ENCODE measurements at regions not wholly inside any gene's neighbourhood (a gene's known extent, or its start where the extent isn't known, plus 50 kb on each side); places are given as distances from the start of the nearest gene placed in this dataset.
A peak's percentile ranks its signal among the peaks of the same experiment; 100 is the strongest.

DNA sequence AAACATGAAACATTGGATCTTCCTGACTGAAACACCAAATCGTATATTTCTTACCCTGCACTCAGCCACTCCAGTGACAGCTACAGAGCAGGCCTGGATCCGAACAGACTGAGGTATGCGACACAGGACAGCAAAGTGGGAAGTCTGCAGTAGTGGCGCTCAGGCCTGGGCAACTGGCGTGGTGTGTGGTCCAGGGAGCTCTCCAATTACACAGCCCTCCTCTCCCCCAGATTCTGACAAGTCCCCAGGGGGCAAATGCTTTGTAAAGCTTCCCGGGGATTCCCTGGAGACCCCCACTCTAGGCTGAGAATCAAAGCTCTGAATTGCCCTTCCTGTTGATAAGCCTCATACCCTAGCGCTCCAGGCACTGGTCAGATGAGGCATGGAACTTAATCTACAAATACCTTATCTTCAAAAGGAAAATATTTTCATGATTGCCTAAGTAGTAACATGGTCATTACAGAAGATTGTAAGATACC lies 104.8 kb upstream of the ERCC6L2 start (continued):
- no peak for TF ChIP-seq ESRRA (IDR thresholded peaks at IDR 0.05; ENCODE audit: borderline replicate concordance, low read depth)

DNA sequence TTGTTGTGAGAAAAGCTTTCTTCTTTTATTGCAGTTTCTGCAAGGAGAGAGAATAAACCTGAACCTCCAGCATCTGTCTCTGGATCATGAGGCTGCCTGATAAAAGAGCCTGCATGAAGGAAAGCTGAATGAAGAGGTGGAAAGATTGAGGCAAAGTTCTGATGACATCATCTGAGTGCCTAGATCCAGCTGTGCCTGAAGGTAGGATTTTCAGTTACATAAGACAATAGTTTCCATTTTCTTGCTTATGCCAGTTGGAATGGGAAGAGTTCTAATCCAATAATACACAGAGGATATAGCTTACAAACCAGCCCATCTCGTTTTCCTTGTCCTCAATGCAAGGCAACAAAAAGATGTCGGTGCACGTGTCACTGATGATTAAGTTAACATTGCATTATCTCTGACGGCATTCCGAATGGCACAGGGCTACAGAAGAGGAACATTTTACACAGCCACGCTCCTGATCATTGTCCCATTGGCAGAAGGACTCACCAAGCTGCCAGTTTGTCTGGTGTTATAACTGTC lies 105.5 kb upstream of the ERCC6L2 start:
- H3K9me3 ChIP-seq (replicated peaks; ENCODE audit: control insufficient read depth, insufficient read depth, low read depth, low read length) = no peaks in the 10 kb centered on the region
- H3K36me3 ChIP-seq (ENCODE audit: control insufficient read depth, insufficient read depth, low read length) = no peaks in the 10 kb centered on the region
- ChIA-PET CTCF (ENCODE audit: low intra/inter-chr PET ratio) (no interaction called here), POLR2A (interaction anchor here (0.6 kb wide), 2 partner anchors 70 to 540 kb away, joined by 3 read pairs; no protein-coding TSS in a partner anchor)
- no peaks in the 10 kb centered on the region for H4K20me1 ChIP-seq (replicated peaks; ENCODE audit: control insufficient read depth, insufficient read depth, low read length)
- ATAC-seq (no peak), DNase-seq (ENCODE audit: extremely low read depth in 1 of 4, low spot score in 3 of 4) (no peak), FAIRE-seq (no peak)
- intact Hi-C loops (cut with micrococcal nuclease) = no loop called here
- H3K4me2 ChIP-seq (ENCODE audit: insufficient read depth, low read length) = no peak overlapping the region
- no peak overlapping the region for H3K9ac ChIP-seq (ENCODE audit: insufficient read depth in 1 of 2, low read depth in 2 of 2, low read length in 2 of 2)
- H2AFZ ChIP-seq (ENCODE audit: low read depth, low read length) = no peak overlapping the region
- H3K27ac ChIP-seq (ENCODE audit: extremely low read depth, low read depth, low read length) = no peak overlapping the region
- in situ Hi-C loops (cut with MboI) = no loop called here
- no peaks in the 10 kb centered on the region for H3K79me2 ChIP-seq (ENCODE audit: control insufficient read depth, insufficient read depth, low read length)
- WGBS (ENCODE audit: insufficient coverage, low coverage, missing lambda C conversion rate) = under 1% methylated on average over 6 of the region's 6 CpGs
- TF ChIP-seq, protein P1, sequence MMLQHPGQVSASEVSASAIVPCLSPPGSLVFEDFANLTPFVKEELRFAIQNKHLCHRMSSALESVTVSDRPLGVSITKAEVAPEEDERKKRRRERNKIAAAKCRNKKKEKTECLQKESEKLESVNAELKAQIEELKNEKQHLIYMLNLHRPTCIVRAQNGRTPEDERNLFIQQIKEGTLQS (IDR thresholded peaks at IDR 0.05) = 0 out of 2 replicates have a peak, but pooled peaks have one; percentile 14
- TF ChIP-seq, protein P1 (CRISPR knock-in tag; conservative IDR thresholded peaks at IDR 0.05) = no peak
- TF ChIP-seq RBM22 (IDR thresholded peaks at IDR 0.05; ENCODE audit: low read depth, low read length, poor library complexity, severe bottlenecking) (no peak), JUND (IDR thresholded peaks at IDR 0.05; ENCODE audit: borderline replicate concordance, low read depth, low read length) (no peak), JUND (tag; IDR thresholded peaks at IDR 0.05; ENCODE audit: borderline replicate concordance, low read depth, low read length) (0 out of 3 replicates have a peak, but pooled peaks have one; percentile 17)
- H3K9me1 ChIP-seq (ENCODE audit: control insufficient read depth, insufficient read depth, low read length) = no peaks in the 10 kb centered on the region
- no TSS peak for BruUV-seq (replicated peaks)
- no peak overlapping the region for H3K4me3 ChIP-seq
- H3K4me1 ChIP-seq (replicated peaks in 1 of 2; ENCODE audit: control insufficient read depth in 2 of 2, insufficient read depth in 2 of 2, low read length in 2 of 2) = peaks cover 0 to 4% of the 10 kb centered on the region in 2 experiments; a peak in 1 of 5 replicates
- peaks cover 26 to 64% of the 10 kb centered on the region in 2 experiments for H3K27me3 ChIP-seq (ENCODE audit: control insufficient read depth in 2 of 2, insufficient read depth in 2 of 2, low read length in 2 of 2)

Data from K562 (cell line).